DND-41 (cell line): ENCODE measurements at regions not wholly inside any gene's neighbourhood (a gene's known extent, or its start where the extent isn't known, plus 50 kb on each side); places are given as distances from the start of the nearest gene placed in this dataset.

Source experiments
- EZH2 ChIP-seq: IDR thresholded peaks from 3 replicates; pipeline ENCODE4 v1.6.1; 2012; ENCODE audit warnings: borderline replicate concordance, low read depth, mild to moderate bottlenecking, moderate library complexity, low read length, inconsistent platforms; ENCODE audit not compliant: severe bottlenecking
- TF ChIP-seq, protein P1 (sequence below): IDR thresholded peaks from 2 replicates; pipeline ENCODE4 v1.5.1; 2012; ENCODE audit warnings: borderline replicate concordance, low read length, moderate library complexity, mild to moderate bottlenecking; ENCODE audit not compliant: poor library complexity, severe bottlenecking; ENCODE audit errors: extremely low read depth

DNA sequence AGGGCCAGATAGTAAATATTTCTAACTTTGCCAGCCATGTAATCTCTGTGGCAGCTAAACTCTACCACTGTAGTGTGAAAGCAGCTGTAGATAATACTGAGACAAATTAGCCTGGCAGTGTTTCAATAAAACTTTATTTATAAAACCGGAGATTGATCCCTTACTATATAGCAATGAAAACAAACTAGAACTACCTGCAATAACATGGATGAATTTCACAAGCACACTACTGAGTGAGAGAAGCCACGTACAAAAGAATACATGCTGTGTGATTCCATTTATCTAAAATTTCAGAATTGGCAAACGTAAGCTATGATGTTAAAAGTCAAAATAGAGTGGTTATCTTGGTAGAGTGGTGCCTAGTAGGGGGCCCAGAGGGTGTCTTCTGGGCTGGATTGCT is 198.7 kb upstream of the SGK1 start:
- no peak for TF ChIP-seq EZH2
- TF ChIP-seq, protein P1, sequence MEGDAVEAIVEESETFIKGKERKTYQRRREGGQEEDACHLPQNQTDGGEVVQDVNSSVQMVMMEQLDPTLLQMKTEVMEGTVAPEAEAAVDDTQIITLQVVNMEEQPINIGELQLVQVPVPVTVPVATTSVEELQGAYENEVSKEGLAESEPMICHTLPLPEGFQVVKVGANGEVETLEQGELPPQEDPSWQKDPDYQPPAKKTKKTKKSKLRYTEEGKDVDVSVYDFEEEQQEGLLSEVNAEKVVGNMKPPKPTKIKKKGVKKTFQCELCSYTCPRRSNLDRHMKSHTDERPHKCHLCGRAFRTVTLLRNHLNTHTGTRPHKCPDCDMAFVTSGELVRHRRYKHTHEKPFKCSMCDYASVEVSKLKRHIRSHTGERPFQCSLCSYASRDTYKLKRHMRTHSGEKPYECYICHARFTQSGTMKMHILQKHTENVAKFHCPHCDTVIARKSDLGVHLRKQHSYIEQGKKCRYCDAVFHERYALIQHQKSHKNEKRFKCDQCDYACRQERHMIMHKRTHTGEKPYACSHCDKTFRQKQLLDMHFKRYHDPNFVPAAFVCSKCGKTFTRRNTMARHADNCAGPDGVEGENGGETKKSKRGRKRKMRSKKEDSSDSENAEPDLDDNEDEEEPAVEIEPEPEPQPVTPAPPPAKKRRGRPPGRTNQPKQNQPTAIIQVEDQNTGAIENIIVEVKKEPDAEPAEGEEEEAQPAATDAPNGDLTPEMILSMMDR: no peak
